HG03521 (cell line): ENCODE measurements at regions not wholly inside any gene's neighbourhood (a gene's known extent, or its start where the extent isn't known, plus 50 kb on each side); places are given as distances from the start of the nearest gene placed in this dataset.
"Not testable (repeated sequence)": the region's sequence is repeated elsewhere in the genome, so short reads cannot be mapped to it uniquely, and the experiment has no call there.

Experiments
- ATAC-seq: cut with Tn5 transposase; IDR thresholded peaks from one replicate; pipeline ENCODE4 v1.9.1; 2021; ENCODE audit warnings: mild to moderate bottlenecking, moderate library complexity; ENCODE audit not compliant: unreplicated experiment

DNA sequence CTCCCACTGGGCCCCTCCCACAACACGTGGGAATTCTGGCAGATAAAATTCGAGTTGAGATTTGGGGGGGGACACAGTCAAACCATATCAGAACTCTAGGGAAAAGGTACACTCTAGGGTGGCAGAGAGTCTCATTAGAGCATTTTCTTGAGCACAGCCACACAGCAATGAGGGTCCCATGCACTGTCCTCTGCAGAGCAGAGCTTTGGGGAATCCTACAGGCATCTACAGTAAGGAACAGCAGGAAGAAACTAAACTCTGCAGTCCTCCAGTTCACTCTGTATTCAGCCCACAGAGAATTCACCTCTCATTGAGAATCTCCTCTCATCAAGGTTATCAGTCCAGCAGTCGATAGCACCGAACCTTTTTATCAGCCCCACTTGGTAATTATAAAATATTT lies 438.6 kb upstream of the NOX3 start:
- no peak for ATAC-seq

DNA sequence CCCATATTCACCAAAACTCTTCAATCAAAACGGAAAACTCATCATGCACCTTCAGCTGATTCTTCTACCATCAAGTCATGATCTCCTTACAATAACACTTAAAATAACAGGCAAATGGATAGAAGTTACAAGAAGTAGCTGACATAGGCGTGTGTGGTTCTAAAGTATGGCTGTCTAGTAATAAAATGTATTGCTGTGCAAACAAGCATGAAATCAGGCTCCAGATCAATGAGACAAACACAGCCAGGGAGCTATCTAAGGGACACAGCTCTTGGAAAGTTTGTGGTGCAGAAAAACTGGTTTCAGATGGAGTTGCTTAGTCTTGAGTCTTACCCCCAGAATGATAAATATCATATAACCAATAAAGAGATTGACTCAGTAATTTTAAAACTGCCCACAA lies 434.8 kb upstream of the NOX3 start:
- ATAC-seq: no peak

- no peak for ATAC-seq
These were observed 433.8 kb upstream of the NOX3 start for GRCh38 chr6:155889410-155889809.

DNA sequence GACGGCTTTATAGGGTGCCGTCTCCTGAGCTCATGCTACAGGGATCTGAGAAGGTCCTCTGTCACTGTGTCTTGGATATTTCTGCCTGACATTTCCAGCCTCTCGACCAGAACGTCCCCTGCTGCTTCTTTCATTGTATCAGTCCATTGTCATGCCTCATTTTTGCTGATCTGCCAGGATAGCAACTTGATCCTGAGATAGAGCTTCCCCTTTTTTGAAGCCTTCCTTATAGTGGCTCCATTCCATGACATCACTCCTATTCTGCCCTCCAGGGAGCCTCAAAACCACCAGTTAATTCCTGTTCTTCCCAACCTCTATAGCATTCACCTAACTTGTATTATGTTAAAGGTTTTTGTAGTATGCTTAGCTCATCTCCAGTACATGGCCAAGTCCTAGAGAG lies 431.8 kb upstream of the NOX3 start:
- ATAC-seq: no peak

DNA sequence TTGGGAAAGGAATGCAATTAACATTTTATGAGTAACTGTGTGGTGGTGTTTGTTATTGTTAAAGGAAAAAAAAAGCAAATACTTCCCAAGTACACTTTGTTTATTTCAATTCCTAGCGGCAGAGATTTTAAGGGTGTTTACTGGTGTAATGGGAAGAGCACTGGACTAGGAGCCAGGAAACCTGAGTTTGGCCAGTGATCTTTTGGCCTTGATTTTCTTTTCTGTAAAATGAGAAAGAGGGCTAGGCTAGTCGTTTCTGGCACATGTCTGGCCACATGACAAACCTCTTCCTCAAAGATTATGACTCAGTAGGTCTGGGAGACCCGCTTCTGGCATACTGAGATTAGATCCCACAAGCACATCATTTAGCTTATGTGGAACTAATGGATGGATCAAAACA lies 428.1 kb upstream of the NOX3 start:
- ATAC-seq: no peak

DNA sequence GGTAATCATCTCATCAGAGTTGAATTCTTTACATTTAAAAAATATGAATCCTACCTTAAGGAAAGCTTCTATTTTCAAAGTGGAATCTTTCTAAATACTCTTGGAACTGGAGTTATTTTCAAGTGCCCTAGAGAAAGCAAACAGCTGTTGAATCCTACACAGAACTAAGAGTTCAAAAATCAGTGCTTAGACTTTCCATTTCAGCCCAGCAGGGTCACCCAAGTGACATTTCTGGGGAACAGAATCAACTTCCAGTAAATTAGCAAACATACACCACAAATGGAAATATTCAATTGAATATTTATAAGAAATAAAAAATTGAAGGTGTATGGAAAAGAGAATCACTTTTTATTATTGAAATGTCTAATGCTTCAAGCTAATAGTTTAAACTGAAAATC lies 427.7 kb upstream of the NOX3 start:
- no peak for ATAC-seq

GRCh38 chr6:155882527-155883333 lies 427.1 kb upstream of the NOX3 start:
- peak; percentile 68 for ATAC-seq

DNA sequence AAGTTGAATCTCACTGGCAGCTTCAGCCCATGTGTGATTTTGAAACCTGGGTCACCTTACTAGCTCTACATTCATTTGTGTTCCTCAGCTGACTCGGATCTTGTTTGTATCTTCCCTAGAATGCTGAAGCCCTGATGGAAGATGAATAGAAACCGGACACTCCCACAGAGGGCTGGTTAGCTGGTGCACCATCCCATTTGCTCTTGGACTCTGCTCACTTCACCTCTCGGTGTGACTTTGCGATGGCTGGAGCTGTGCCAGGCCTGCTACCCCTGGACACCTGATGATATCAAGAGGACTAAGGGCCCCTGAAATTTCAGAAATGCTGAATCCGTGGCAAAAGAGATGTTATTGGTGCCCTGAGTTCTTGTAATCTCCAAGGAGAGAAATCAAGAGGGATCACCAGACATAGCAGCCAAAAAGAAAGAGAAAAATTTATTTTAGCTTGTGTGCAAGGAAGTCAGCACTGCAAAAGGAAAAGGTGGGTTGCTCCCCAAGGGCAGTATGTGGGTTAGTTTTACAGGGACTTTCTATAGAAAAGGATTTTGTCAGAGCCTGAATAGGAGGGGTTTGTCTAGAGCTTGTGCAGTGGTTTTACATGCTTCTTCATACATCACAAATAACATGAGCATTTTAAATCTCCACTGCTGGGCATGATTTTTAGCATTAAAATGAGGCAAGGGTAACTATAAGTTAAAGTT lies 426.3 kb upstream of the NOX3 start:
- peak; percentile 25 for ATAC-seq

- ATAC-seq: no peak
These were observed 425.3 kb upstream of the NOX3 start for GRCh38 chr6:155880900-155881299.

DNA sequence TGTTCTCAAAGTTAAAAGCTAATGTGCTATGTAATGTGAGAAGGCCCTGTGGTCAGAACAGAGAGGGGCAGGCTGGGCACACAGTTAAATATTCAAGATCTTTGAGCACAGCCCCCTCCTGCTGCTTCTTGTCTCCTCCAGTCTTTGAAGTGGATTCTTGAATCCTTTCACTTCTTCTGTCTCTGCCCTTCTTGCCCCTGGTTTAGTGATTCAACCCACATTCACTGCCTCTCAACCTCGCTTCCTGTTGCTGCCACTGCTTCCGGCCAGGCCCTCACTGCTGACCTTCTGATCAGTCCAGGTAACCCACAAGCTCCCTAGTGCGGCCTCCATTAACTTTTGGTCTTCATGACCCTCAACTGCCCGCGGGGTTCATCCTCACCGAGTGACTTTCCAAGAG lies 417.3 kb upstream of the NOX3 start:
- no peak for ATAC-seq

DNA sequence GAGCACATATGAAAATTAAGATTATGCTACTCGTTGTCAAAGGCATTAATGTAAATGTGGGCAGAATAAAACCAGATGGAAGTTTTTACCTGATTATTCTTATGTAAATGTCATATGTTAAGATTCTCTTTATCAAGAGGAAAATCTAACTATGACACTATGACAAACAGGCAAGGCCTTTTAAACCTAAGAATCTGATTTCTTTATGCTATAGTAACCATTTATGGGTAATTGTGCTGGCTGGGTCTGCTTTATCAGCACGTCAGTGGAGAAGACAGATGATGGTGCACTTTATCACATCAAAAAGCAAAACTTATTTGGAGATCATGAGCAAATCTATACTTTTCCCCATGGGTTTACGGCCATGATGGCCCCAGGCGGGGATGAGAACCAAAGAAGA lies 412.0 kb upstream of the NOX3 start:
- ATAC-seq: no peak

DNA sequence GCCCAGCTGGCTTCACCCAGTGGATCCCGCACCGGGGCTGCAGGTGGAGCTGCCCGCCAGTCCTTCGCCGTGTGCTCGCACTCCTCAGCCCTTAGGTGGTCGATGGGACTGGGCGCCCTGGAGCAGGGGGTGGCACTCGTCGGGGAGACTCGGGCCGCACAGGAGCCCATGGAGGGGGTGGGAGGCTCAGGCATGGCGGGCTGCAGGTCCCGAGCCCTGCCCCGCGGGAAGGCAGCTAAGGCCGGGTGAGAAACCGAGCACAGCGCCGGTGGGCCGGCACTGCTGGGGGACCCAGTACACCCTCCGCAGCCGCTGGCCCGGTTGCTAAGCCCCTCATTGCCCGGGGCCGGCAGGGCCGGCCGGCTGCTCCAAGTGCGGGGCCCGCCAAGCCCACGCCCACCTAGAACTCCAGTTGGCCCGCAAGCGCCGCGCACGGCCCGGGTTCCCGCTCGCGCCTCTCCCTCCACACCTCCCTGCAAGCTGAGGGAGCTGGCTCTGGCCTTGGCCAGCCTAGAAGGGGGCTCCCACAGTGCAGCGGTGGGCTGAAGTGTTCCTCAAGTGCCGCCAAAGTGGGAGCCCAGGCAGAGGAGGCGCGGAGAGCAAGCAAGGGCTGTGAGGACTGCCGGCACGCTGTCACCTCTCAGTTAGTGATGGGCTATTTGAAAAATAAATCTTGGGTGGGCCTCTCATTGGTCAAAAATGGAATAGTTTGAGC lies 411.2 kb upstream of the NOX3 start:
- not testable (repeated sequence) for ATAC-seq

DNA sequence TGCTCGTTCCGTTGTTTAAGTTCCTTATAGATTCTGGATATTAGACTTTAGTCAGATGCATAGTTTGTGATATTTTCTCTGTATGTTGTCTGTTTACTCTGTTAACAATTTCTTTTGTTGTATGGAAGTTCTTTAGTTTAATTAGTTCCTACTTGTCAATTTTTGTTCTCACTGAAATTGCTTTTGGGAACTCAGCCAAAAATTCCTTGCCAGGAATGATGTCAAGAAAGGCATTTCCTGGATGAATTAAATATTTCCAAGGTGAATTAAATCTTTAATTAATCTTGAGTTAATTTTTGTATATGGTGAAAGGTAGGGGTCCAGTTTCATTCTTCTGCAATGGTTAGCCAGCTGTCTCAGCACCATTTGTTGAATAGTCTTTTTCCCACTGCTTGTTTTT lies 406.2 kb upstream of the NOX3 start:
- no peak for ATAC-seq

- not testable (repeated sequence) for ATAC-seq
These were observed 403.3 kb upstream of the NOX3 start for GRCh38 chr6:155858906-155859305.

DNA sequence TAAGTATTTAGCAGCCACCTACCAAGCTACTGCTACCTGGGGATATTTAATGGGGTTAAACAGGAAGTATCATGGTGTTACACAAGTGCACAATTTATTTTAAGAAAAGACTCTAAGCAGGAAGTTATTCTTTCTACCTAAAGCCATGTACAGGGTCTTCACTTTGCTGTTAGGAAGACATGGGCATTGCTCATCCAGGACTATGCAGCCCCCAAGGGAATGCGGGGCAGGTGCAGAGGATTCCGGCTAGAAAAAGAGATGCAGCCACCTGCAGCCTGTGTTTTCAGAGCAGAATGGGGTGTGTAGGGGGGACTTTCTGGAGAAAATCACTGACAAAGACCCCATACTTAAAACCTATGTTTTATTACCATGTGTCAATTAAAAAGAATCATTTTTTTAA lies 399.1 kb upstream of the NOX3 start:
- no peak for ATAC-seq

DNA sequence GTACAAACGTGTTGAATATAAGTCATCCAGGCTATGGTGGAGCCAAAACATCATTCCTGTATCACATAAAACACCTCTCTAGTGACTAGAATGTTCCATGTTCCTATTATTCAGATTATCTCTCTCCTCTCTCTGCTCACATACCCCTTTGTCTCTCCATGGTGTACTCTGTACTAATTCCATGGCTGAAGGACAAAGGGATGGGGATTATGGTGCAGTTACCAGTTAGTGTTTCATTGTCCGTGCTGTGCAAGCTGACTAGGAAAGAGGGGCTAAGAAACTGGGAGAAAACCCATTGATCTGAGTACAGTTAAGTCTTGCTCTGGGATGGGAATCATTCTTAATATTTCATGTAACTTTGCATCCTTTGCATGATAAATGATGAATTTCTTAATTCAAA lies 397.4 kb upstream of the NOX3 start:
- no peak for ATAC-seq

- ATAC-seq: no peak
These were observed 394.8 kb upstream of the NOX3 start for GRCh38 chr6:155850408-155850841.

DNA sequence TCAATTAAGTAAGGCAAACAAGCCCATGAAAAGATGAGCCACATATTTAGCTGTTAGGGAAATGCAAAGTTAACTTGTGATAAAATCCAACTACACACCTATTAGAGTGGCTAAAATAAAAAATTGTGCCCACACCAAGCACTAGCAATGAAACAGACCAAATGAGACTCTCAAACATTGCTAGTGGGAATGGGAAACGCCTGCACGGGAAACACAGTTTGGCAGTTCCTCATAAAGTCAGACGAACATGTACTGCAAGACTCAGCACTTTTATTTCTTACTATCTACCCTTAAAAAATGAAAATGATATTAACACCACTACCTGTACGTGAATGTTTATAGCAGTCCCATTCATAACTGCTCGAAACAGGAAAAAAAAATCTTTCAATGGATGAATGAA lies 392.1 kb upstream of the NOX3 start:
- no peak for ATAC-seq

GRCh38 chr6:155837474-155837873 lies 381.8 kb upstream of the NOX3 start:
- ATAC-seq: no peak

- ATAC-seq: no peak
These were observed 377.0 kb upstream of the NOX3 start for GRCh38 chr6:155832596-155832995.

- no peak for ATAC-seq
These were observed 374.9 kb upstream of the NOX3 start for GRCh38 chr6:155830531-155830930.

- ATAC-seq: no peak
These were observed 374.0 kb upstream of the NOX3 start for GRCh38 chr6:155829646-155830045.
